ENCODE measurements at regions not wholly inside any gene's neighbourhood (a gene's known extent, or its start where the extent isn't known, plus 50 kb on each side); places are given as distances from the start of the nearest gene placed in this dataset.

DNA sequence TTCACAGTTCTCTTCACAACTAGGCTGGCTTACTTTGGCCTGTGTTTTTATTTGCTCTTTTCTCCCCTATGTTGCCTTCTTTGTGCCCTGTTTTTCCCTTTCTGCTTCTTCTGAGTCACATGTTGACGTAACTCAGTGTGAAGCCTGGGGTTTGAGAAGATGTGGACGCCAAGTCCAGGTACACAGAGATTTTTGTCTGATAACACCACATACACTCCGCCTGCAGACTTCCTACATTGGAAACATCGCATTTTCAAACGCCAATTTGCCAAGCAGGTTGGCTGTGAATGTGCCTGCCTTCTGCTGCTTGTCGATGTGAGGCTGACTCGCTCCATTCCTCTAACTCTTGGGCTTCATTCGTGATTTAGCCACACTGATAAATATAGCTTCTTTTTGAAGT is 62.6 kb upstream of the FN1 start:
- ATAC-seq (ENCODE audit: insufficient number of reproducible peaks, low FRiP score, low read depth) (peak; percentile 45), DNase-seq (ENCODE audit: low spot score) (no peak)
- TF ChIP-seq, protein P1, sequence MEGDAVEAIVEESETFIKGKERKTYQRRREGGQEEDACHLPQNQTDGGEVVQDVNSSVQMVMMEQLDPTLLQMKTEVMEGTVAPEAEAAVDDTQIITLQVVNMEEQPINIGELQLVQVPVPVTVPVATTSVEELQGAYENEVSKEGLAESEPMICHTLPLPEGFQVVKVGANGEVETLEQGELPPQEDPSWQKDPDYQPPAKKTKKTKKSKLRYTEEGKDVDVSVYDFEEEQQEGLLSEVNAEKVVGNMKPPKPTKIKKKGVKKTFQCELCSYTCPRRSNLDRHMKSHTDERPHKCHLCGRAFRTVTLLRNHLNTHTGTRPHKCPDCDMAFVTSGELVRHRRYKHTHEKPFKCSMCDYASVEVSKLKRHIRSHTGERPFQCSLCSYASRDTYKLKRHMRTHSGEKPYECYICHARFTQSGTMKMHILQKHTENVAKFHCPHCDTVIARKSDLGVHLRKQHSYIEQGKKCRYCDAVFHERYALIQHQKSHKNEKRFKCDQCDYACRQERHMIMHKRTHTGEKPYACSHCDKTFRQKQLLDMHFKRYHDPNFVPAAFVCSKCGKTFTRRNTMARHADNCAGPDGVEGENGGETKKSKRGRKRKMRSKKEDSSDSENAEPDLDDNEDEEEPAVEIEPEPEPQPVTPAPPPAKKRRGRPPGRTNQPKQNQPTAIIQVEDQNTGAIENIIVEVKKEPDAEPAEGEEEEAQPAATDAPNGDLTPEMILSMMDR (IDR thresholded peaks at IDR 0.05), result no peak
- Histone ChIP-seq H3K4me3 (peak overlapping the region; percentile 39), H3K27me3 (replicated peaks; ENCODE audit: insufficient read depth) (no peaks in the 10 kb centered on the region), H3K27ac (peak overlapping the region; percentile 53 to 76), H3K9me3 (no peaks in the 10 kb centered on the region), H3K4me1 (ENCODE audit: control insufficient read depth in 1 of 2, low read depth in 2 of 2) (peaks cover 5 to 38% of the 10 kb centered on the region in 2 donors), H3K36me3 (no peaks in the 10 kb centered on the region)

GRCh38 chr2:215493376-215493775 is 57.5 kb upstream of the FN1 start:
- ATAC-seq (ENCODE audit: insufficient number of reproducible peaks, low FRiP score, low read depth) (no peak), DNase-seq (ENCODE audit: low spot score) (no peak)
- TF ChIP-seq, protein P1 (IDR thresholded peaks at IDR 0.05), result no peak
- Histone ChIP-seq H3K4me1 (ENCODE audit: control insufficient read depth in 1 of 2, low read depth in 2 of 2) (peaks cover 0 to 6% of the 10 kb centered on the region in 2 donors), H3K4me3 (no peak overlapping the region), H3K27ac (no peak overlapping the region), H3K9me3 (no peaks in the 10 kb centered on the region), H3K36me3 (no peaks in the 10 kb centered on the region), H3K27me3 (replicated peaks; ENCODE audit: insufficient read depth) (no peaks in the 10 kb centered on the region)

- Histone ChIP-seq H3K4me3 (no peak overlapping the region), H3K4me1 (ENCODE audit: control insufficient read depth in 1 of 2, low read depth in 2 of 2) (no peaks in the 10 kb centered on the region), H3K36me3 (no peaks in the 10 kb centered on the region), H3K9me3 (no peaks in the 10 kb centered on the region), H3K27ac (no peak overlapping the region), H3K27me3 (replicated peaks; ENCODE audit: insufficient read depth) (no peaks in the 10 kb centered on the region)
- ATAC-seq (ENCODE audit: insufficient number of reproducible peaks, low FRiP score, low read depth), result no peak
- TF ChIP-seq, protein P1 (IDR thresholded peaks at IDR 0.05), result no peak
- DNase-seq (ENCODE audit: low spot score), result no peak
These were observed 53.5 kb upstream of the FN1 start for GRCh38 chr2:215489288-215489848.

GRCh38 chr2:215487002-215487372 is 51.1 kb upstream of the FN1 start:
- Histone ChIP-seq H3K36me3 (no peaks in the 10 kb centered on the region), H3K27me3 (replicated peaks; ENCODE audit: insufficient read depth) (no peaks in the 10 kb centered on the region), H3K4me1 (ENCODE audit: control insufficient read depth in 1 of 2, low read depth in 2 of 2) (no peaks in the 10 kb centered on the region), H3K4me3 (no peak overlapping the region), H3K9me3 (no peaks in the 10 kb centered on the region), H3K27ac (no peak overlapping the region)
- TF ChIP-seq, protein P1 (IDR thresholded peaks at IDR 0.05), result no peak
- DNase-seq (ENCODE audit: low spot score), result no peak
- ATAC-seq (ENCODE audit: insufficient number of reproducible peaks, low FRiP score, low read depth), result no peak

DNA sequence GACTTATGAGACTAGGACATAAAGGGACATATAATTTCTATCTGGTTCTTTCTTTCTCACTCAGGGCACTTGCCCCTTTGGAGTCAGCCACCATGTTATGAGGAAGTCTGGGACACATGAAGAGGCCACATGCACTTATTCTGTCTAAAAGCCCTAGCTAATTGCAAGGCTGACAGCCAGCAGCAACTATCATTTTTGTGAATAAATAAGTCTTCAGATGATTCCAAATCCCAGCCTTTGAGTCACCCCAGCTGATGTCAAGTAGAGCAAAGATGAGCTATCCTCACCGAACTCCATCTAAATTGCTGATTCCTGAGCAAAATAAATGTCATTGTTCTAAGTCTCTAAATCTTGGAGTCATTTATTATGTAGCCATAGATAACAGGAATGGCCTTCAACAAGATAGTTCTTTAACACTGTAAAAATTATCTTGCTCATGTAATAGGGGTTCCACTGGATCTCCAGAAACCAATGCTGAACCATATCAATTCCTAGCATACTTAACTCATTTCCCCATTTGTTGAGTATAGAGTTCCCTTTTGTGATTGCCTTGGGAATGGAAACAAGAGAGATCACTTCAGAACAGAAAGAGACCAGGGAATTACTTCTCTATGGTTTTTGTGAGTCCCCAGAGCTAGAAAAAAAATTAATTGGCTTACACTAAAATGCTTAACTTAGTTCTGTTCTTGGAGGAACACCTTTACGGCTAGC is 50.6 kb upstream of the FN1 start:
- Histone ChIP-seq H3K4me1 (ENCODE audit: control insufficient read depth in 1 of 2, low read depth in 2 of 2) (no peaks in the 10 kb centered on the region), H3K36me3 (no peaks in the 10 kb centered on the region), H3K4me3 (no peak overlapping the region), H3K27ac (no peak overlapping the region), H3K9me3 (no peaks in the 10 kb centered on the region), H3K27me3 (replicated peaks; ENCODE audit: insufficient read depth) (no peaks in the 10 kb centered on the region)
- DNase-seq (ENCODE audit: low spot score) (no peak), ATAC-seq (ENCODE audit: insufficient number of reproducible peaks, low FRiP score, low read depth) (no peak)
- TF ChIP-seq, protein P1 (IDR thresholded peaks at IDR 0.05), result no peak

All from thoracic aorta (tissue), 2 donors.